ENCODE measurements at regions not wholly inside any gene's neighbourhood (a gene's known extent, or its start where the extent isn't known, plus 50 kb on each side); places are given as distances from the start of the nearest gene placed in this dataset.
"Not testable (repeated sequence)": the region's sequence is repeated elsewhere in the genome, so short reads cannot be mapped to it uniquely, and the experiment has no call there.

- Histone ChIP-seq H3K9me3 (no peaks in the 10 kb centered on the region), H3K4me1 (no peaks in the 10 kb centered on the region), H3K4me3 (no peak overlapping the region), H3K27ac (no peak overlapping the region), H3K27me3 (no peaks in the 10 kb centered on the region), H3K36me3 (no peaks in the 10 kb centered on the region)
- no peak for DNase-seq
- no peak for ATAC-seq
- intact Hi-C loops (cut with DNase I): no loop called here
- TF ChIP-seq CTCF (IDR thresholded peaks at IDR 0.05): no peak
These were observed 315.1 kb upstream of the IGF1R start for GRCh38 chr15:98333251-98333650.

DNA sequence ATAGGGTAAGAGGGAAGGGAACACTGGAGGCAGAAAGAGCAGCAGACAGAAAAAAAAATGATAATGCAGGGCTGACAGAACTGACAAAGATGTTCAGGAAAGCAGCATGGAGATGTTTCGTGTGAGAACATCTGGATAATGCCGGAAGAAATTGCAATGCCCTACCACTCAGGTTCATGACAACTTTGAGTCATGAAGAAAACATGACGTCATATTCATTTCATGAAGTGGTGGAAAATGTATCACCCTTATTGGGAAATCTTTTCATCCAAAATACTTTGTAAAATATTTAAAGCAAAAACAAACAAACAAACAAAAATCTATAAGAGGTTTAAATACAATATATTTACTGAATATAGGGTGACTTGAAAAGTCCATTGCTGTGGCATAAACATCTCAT, 305.4 kb upstream of the IGF1R start:
- ATAC-seq: no peak
- intact Hi-C loops (cut with DNase I): no loop called here

DNA sequence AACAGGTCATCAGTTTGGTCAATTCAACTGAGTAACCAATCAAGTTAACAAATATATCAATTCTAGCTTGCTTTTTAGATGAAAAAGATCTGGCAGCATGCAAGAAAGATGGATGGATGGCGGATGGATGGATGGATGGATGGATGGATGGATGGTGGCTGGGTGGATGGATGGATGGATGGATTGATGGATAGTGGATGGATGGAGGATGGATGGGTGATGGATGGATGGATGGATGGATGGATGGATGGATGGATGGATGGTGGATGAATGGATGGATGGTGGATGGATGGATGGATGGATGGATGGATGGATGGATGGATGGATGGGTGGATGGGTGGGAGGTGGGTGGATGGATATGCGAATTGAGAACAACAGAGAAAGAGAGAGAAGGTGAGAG, 303.7 kb upstream of the IGF1R start:
- Histone ChIP-seq H3K27me3 (no peaks in the 10 kb centered on the region), H3K27ac (no peak overlapping the region), H3K36me3 (no peaks in the 10 kb centered on the region), H3K4me1 (no peaks in the 10 kb centered on the region), H3K4me3 (no peak overlapping the region), H3K9me3 (no peaks in the 10 kb centered on the region)
- intact Hi-C loops (cut with DNase I): no loop called here
- TF ChIP-seq CTCF (IDR thresholded peaks at IDR 0.05): no peak
- ATAC-seq (no peak), DNase-seq (no peak)

More for the DNA sequence above, 305.4 kb upstream of the IGF1R start:
- H3K9me3 ChIP-seq: no peaks in the 10 kb centered on the region
- no peak overlapping the region for H3K27ac ChIP-seq
- no peaks in the 10 kb centered on the region for H3K4me1 ChIP-seq
- no peak overlapping the region for H3K4me3 ChIP-seq
- H3K27me3 ChIP-seq: no peaks in the 10 kb centered on the region
- no peak for TF ChIP-seq CTCF (IDR thresholded peaks at IDR 0.05)
- DNase-seq: no peak
- H3K36me3 ChIP-seq: no peaks in the 10 kb centered on the region

- DNase-seq: no peak
- Histone ChIP-seq H3K9me3 (no peaks in the 10 kb centered on the region), H3K4me3 (no peak overlapping the region), H3K4me1 (no peaks in the 10 kb centered on the region), H3K27ac (no peak overlapping the region), H3K27me3 (no peaks in the 10 kb centered on the region), H3K36me3 (no peaks in the 10 kb centered on the region)
- no peak for ATAC-seq
- intact Hi-C loops (cut with DNase I): no loop called here
- no peak for TF ChIP-seq CTCF (IDR thresholded peaks at IDR 0.05)
These were observed 301.3 kb upstream of the IGF1R start for GRCh38 chr15:98347001-98347400.

GRCh38 chr15:98347866-98348265, 300.5 kb upstream of the IGF1R start:
- H3K27ac ChIP-seq: no peak overlapping the region
- no peak overlapping the region for H3K4me3 ChIP-seq
- H3K36me3 ChIP-seq: no peaks in the 10 kb centered on the region
- DNase-seq (no peak), ATAC-seq (no peak)
- no peaks in the 10 kb centered on the region for H3K27me3 ChIP-seq
- intact Hi-C loops (cut with DNase I): no loop called here
- H3K4me1 ChIP-seq: no peaks in the 10 kb centered on the region
- H3K9me3 ChIP-seq: no peaks in the 10 kb centered on the region
- TF ChIP-seq CTCF (IDR thresholded peaks at IDR 0.05): no peak

- no peak for DNase-seq
These were observed 298.1 kb upstream of the IGF1R start for GRCh38 chr15:98350276-98350675.

GRCh38 chr15:98358274-98358673, 290.1 kb upstream of the IGF1R start:
- H3K27ac ChIP-seq; H3K9me3 ChIP-seq; H3K36me3 ChIP-seq; H3K27me3 ChIP-seq; DNase-seq; intact Hi-C loops (cut with DNase I); ATAC-seq; H3K4me3 ChIP-seq; H3K4me1 ChIP-seq: not testable (repeated sequence)

More at GRCh38 chr15:98350276-98350675, 298.1 kb upstream of the IGF1R start:
- Histone ChIP-seq H3K36me3 (no peaks in the 10 kb centered on the region), H3K9me3 (no peaks in the 10 kb centered on the region), H3K27ac (no peak overlapping the region), H3K27me3 (no peaks in the 10 kb centered on the region), H3K4me1 (no peaks in the 10 kb centered on the region), H3K4me3 (no peak overlapping the region)
- intact Hi-C loops (cut with DNase I): no loop called here
- TF ChIP-seq CTCF (IDR thresholded peaks at IDR 0.05): no peak
- ATAC-seq: no peak
